Mammary epithelial cell (primary cell): ENCODE measurements at regions not wholly inside any gene's neighbourhood (a gene's known extent, or its start where the extent isn't known, plus 50 kb on each side); places are given as distances from the start of the nearest gene placed in this dataset.

ENCODE experiments used
- EZH2 ChIP-seq: IDR thresholded peaks from 2 replicates; pipeline ENCODE4 v1.6.1; 2012; ENCODE audit warnings: low read length, inconsistent platforms, borderline replicate concordance
- TF ChIP-seq, protein P1 (sequence below), 2 donors: IDR thresholded peaks in 1 of 2; conservative IDR thresholded peaks in 1 of 2; 2 replicates each; pipeline ENCODE4 v1.5.1; 2011 to 2012; ENCODE audit warnings: inconsistent platforms in 2 of 2, low read length in 2 of 2, mild to moderate bottlenecking in 2 of 2, control low read depth in 1 of 2, low read depth in 1 of 2; ENCODE audit not compliant: insufficient read depth in 1 of 2; ENCODE audit errors: extremely low read depth in 1 of 2

DNA sequence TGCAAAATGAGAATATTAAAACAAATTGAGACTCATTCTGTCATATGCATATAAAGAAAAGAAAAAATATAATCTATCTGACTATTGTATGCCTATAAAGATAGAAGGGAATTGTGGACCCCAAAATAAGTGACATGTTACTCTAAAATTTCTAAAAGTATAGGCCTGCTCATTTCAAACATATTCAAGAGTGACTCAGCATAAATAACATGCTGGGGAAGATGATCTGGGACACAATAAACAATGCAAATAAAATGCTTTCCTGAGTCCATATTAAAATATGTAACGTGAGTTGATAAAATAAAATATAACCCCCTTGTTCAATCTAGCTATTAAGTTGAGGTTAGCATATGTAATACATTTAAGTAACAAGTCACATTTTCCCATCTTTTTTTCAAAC, 882.0 kb upstream of the EDIL3 start:
- TF ChIP-seq, protein P1, sequence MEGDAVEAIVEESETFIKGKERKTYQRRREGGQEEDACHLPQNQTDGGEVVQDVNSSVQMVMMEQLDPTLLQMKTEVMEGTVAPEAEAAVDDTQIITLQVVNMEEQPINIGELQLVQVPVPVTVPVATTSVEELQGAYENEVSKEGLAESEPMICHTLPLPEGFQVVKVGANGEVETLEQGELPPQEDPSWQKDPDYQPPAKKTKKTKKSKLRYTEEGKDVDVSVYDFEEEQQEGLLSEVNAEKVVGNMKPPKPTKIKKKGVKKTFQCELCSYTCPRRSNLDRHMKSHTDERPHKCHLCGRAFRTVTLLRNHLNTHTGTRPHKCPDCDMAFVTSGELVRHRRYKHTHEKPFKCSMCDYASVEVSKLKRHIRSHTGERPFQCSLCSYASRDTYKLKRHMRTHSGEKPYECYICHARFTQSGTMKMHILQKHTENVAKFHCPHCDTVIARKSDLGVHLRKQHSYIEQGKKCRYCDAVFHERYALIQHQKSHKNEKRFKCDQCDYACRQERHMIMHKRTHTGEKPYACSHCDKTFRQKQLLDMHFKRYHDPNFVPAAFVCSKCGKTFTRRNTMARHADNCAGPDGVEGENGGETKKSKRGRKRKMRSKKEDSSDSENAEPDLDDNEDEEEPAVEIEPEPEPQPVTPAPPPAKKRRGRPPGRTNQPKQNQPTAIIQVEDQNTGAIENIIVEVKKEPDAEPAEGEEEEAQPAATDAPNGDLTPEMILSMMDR (conservative IDR thresholded peaks at IDR 0.05 in 1 of 2, IDR thresholded peaks at IDR 0.05 in 1 of 2; ENCODE audit: extremely low read depth in 1 of 2, insufficient read depth in 1 of 2, low read depth in 1 of 2, low read length in 2 of 2), result no peak
- no peak for TF ChIP-seq EZH2
